ENCODE measurements at regions not wholly inside any gene's neighbourhood (a gene's known extent, or its start where the extent isn't known, plus 50 kb on each side); places are given as distances from the start of the nearest gene placed in this dataset.

- Histone ChIP-seq H3K27me3 (replicated peaks; ENCODE audit: control insufficient read depth, insufficient read depth, low read length) (no peaks in the 10 kb centered on the region), H3K4me3 (ENCODE audit: low read length) (no peak overlapping the region), H3K36me3 (ENCODE audit: control insufficient read depth, insufficient read depth, low read length, severe bottlenecking) (no peaks in the 10 kb centered on the region), H3K4me1 (ENCODE audit: control insufficient read depth, insufficient read depth, low read length) (no peaks in the 10 kb centered on the region), H3K9ac (ENCODE audit: low read length) (no peak overlapping the region), H3K9me3 (ENCODE audit: control insufficient read depth, low read length) (no peaks in the 10 kb centered on the region)
- DNase-seq (ENCODE audit: low read depth): peak; percentile 8
Measured at GRCh38 chr14:58697930-58698642, 60.3 kb downstream of the DACT1 start.

- Histone ChIP-seq H3K9ac (ENCODE audit: low read length) (no peak overlapping the region), H3K4me1 (ENCODE audit: control insufficient read depth, insufficient read depth, low read length) (no peaks in the 10 kb centered on the region), H3K9me3 (ENCODE audit: control insufficient read depth, low read length) (no peaks in the 10 kb centered on the region), H3K4me3 (ENCODE audit: low read length) (no peak overlapping the region), H3K36me3 (ENCODE audit: control insufficient read depth, insufficient read depth, low read length, severe bottlenecking) (no peaks in the 10 kb centered on the region), H3K27me3 (replicated peaks; ENCODE audit: control insufficient read depth, insufficient read depth, low read length) (peaks cover 7% of the 10 kb centered on the region)
- peak; percentile 45 for DNase-seq (ENCODE audit: low read depth)
Measured at GRCh38 chr14:58699681-58700205, 62.0 kb downstream of the DACT1 start.

GRCh38 chr14:58701156-58701555 lies 63.4 kb downstream of the DACT1 start:
- Histone ChIP-seq H3K9ac (ENCODE audit: low read length) (no peak overlapping the region), H3K9me3 (ENCODE audit: control insufficient read depth, low read length) (no peaks in the 10 kb centered on the region), H3K4me3 (ENCODE audit: low read length) (no peak overlapping the region), H3K36me3 (ENCODE audit: control insufficient read depth, insufficient read depth, low read length, severe bottlenecking) (no peaks in the 10 kb centered on the region), H3K27me3 (replicated peaks; ENCODE audit: control insufficient read depth, insufficient read depth, low read length) (peaks cover 7% of the 10 kb centered on the region), H3K4me1 (ENCODE audit: control insufficient read depth, insufficient read depth, low read length) (no peaks in the 10 kb centered on the region)
- DNase-seq (ENCODE audit: low read depth): no peak

GRCh38 chr14:58701604-58702003 lies 63.8 kb downstream of the DACT1 start:
- Histone ChIP-seq H3K4me1 (ENCODE audit: control insufficient read depth, insufficient read depth, low read length) (no peaks in the 10 kb centered on the region), H3K9ac (ENCODE audit: low read length) (no peak overlapping the region), H3K36me3 (ENCODE audit: control insufficient read depth, insufficient read depth, low read length, severe bottlenecking) (no peaks in the 10 kb centered on the region), H3K27me3 (replicated peaks; ENCODE audit: control insufficient read depth, insufficient read depth, low read length) (peaks cover 7% of the 10 kb centered on the region), H3K9me3 (ENCODE audit: control insufficient read depth, low read length) (no peaks in the 10 kb centered on the region), H3K4me3 (ENCODE audit: low read length) (no peak overlapping the region)
- no peak for DNase-seq (ENCODE audit: low read depth)

- no peaks in the 10 kb centered on the region for H3K9me3 ChIP-seq (ENCODE audit: control insufficient read depth, low read length)
- H3K4me1 ChIP-seq (ENCODE audit: control insufficient read depth, insufficient read depth, low read length): no peaks in the 10 kb centered on the region
- no peaks in the 10 kb centered on the region for H3K36me3 ChIP-seq (ENCODE audit: control insufficient read depth, insufficient read depth, low read length, severe bottlenecking)
- DNase-seq (ENCODE audit: low read depth): no peak
- H3K27me3 ChIP-seq (replicated peaks; ENCODE audit: control insufficient read depth, insufficient read depth, low read length): peaks cover 7% of the 10 kb centered on the region
- H3K9ac ChIP-seq (ENCODE audit: low read length): no peak overlapping the region
- H3K4me3 ChIP-seq (ENCODE audit: low read length): no peak overlapping the region
Measured at GRCh38 chr14:58702441-58703160, 64.8 kb downstream of the DACT1 start.

GRCh38 chr14:58703161-58703506 lies 65.4 kb downstream of the DACT1 start:
- no peaks in the 10 kb centered on the region for H3K36me3 ChIP-seq (ENCODE audit: control insufficient read depth, insufficient read depth, low read length, severe bottlenecking)
- H3K9ac ChIP-seq (ENCODE audit: low read length): no peak overlapping the region
- H3K4me1 ChIP-seq (ENCODE audit: control insufficient read depth, insufficient read depth, low read length): no peaks in the 10 kb centered on the region
- H3K4me3 ChIP-seq (ENCODE audit: low read length): no peak overlapping the region
- no peak for DNase-seq (ENCODE audit: low read depth)
- H3K27me3 ChIP-seq (replicated peaks; ENCODE audit: control insufficient read depth, insufficient read depth, low read length): peaks cover 7% of the 10 kb centered on the region
- no peaks in the 10 kb centered on the region for H3K9me3 ChIP-seq (ENCODE audit: control insufficient read depth, low read length)

GRCh38 chr14:58705066-58705465 lies 67.3 kb downstream of the DACT1 start:
- no peak overlapping the region for H3K4me3 ChIP-seq (ENCODE audit: low read length)
- peak; percentile 23 for DNase-seq (ENCODE audit: low read depth)
- no peaks in the 10 kb centered on the region for H3K9me3 ChIP-seq (ENCODE audit: control insufficient read depth, low read length)
- no peak overlapping the region for H3K9ac ChIP-seq (ENCODE audit: low read length)
- H3K27me3 ChIP-seq (replicated peaks; ENCODE audit: control insufficient read depth, insufficient read depth, low read length): peaks cover 7% of the 10 kb centered on the region
- H3K4me1 ChIP-seq (ENCODE audit: control insufficient read depth, insufficient read depth, low read length): no peaks in the 10 kb centered on the region
- H3K36me3 ChIP-seq (ENCODE audit: control insufficient read depth, insufficient read depth, low read length, severe bottlenecking): no peaks in the 10 kb centered on the region

GRCh38 chr14:58707949-58708348 lies 70.2 kb downstream of the DACT1 start:
- Histone ChIP-seq H3K9ac (ENCODE audit: low read length) (no peak overlapping the region), H3K4me1 (ENCODE audit: control insufficient read depth, insufficient read depth, low read length) (no peaks in the 10 kb centered on the region), H3K9me3 (ENCODE audit: control insufficient read depth, low read length) (no peaks in the 10 kb centered on the region), H3K36me3 (ENCODE audit: control insufficient read depth, insufficient read depth, low read length, severe bottlenecking) (no peaks in the 10 kb centered on the region), H3K4me3 (ENCODE audit: low read length) (no peak overlapping the region), H3K27me3 (replicated peaks; ENCODE audit: control insufficient read depth, insufficient read depth, low read length) (peaks cover 7% of the 10 kb centered on the region)
- DNase-seq (ENCODE audit: low read depth): no peak

- H3K36me3 ChIP-seq (ENCODE audit: control insufficient read depth, insufficient read depth, low read length, severe bottlenecking): no peaks in the 10 kb centered on the region
- H3K9ac ChIP-seq (ENCODE audit: low read length): no peak overlapping the region
- no peak for DNase-seq (ENCODE audit: low read depth)
- H3K4me1 ChIP-seq (ENCODE audit: control insufficient read depth, insufficient read depth, low read length): no peaks in the 10 kb centered on the region
- H3K27me3 ChIP-seq (replicated peaks; ENCODE audit: control insufficient read depth, insufficient read depth, low read length): no peaks in the 10 kb centered on the region
- no peaks in the 10 kb centered on the region for H3K9me3 ChIP-seq (ENCODE audit: control insufficient read depth, low read length)
- no peak overlapping the region for H3K4me3 ChIP-seq (ENCODE audit: low read length)
Measured at GRCh38 chr14:58709949-58710348, 72.2 kb downstream of the DACT1 start.

GRCh38 chr14:58711382-58711781 lies 73.6 kb downstream of the DACT1 start:
- Histone ChIP-seq H3K9ac (ENCODE audit: low read length) (no peak overlapping the region), H3K36me3 (ENCODE audit: control insufficient read depth, insufficient read depth, low read length, severe bottlenecking) (no peaks in the 10 kb centered on the region), H3K27me3 (replicated peaks; ENCODE audit: control insufficient read depth, insufficient read depth, low read length) (no peaks in the 10 kb centered on the region), H3K4me1 (ENCODE audit: control insufficient read depth, insufficient read depth, low read length) (no peaks in the 10 kb centered on the region), H3K4me3 (ENCODE audit: low read length) (no peak overlapping the region), H3K9me3 (ENCODE audit: control insufficient read depth, low read length) (no peaks in the 10 kb centered on the region)
- no peak for DNase-seq (ENCODE audit: low read depth)

- Histone ChIP-seq H3K4me1 (ENCODE audit: control insufficient read depth, insufficient read depth, low read length) (no peaks in the 10 kb centered on the region), H3K36me3 (ENCODE audit: control insufficient read depth, insufficient read depth, low read length, severe bottlenecking) (no peaks in the 10 kb centered on the region), H3K9me3 (ENCODE audit: control insufficient read depth, low read length) (no peaks in the 10 kb centered on the region), H3K27me3 (replicated peaks; ENCODE audit: control insufficient read depth, insufficient read depth, low read length) (no peaks in the 10 kb centered on the region), H3K4me3 (ENCODE audit: low read length) (no peak overlapping the region), H3K9ac (ENCODE audit: low read length) (no peak overlapping the region)
- DNase-seq (ENCODE audit: low read depth): no peak
Measured at GRCh38 chr14:58712357-58712756, 74.6 kb downstream of the DACT1 start.

Measured in adipocyte (in vitro differentiated cells).